ENCODE measurements at regions not wholly inside any gene's neighbourhood (a gene's known extent, or its start where the extent isn't known, plus 50 kb on each side); places are given as distances from the start of the nearest gene placed in this dataset.
"Not testable (repeated sequence)": the region's sequence is repeated elsewhere in the genome, so short reads cannot be mapped to it uniquely, and the experiment has no call there.

- H3K27ac Mint-ChIP-seq, result no peak overlapping the region
- peaks cover 14% of the 10 kb centered on the region for H3K9me3 Mint-ChIP-seq
- peaks cover 2% of the 10 kb centered on the region for H3K36me3 Mint-ChIP-seq
- no peak overlapping the region for H3K4me3 Mint-ChIP-seq
- H3K27me3 Mint-ChIP-seq, result peaks cover 19% of the 10 kb centered on the region
- H3K4me1 Mint-ChIP-seq, result no peaks in the 10 kb centered on the region
These were observed 70.8 kb downstream of the YTHDF1 start for GRCh38 chr20:63145156-63145555.

- Mint-ChIP-seq H3K4me3 (no peak overlapping the region), H3K27ac (no peak overlapping the region), H3K4me1 (no peaks in the 10 kb centered on the region), H3K36me3 (peaks cover 1% of the 10 kb centered on the region), H3K9me3 (peaks cover 8% of the 10 kb centered on the region), H3K27me3 (peaks cover 12% of the 10 kb centered on the region)
These were observed 73.0 kb downstream of the YTHDF1 start for GRCh38 chr20:63142933-63143332.

- Mint-ChIP-seq H3K36me3 (no peaks in the 10 kb centered on the region), H3K4me1 (no peaks in the 10 kb centered on the region), H3K27ac (no peak overlapping the region), H3K9me3 (no peaks in the 10 kb centered on the region), H3K27me3 (peaks cover 9% of the 10 kb centered on the region), H3K4me3 (no peak overlapping the region)
These were observed 74.4 kb downstream of the YTHDF1 start for GRCh38 chr20:63141531-63141930.

GRCh38 chr20:63140514-63141433 is 75.2 kb downstream of the YTHDF1 start:
- no peak overlapping the region for H3K4me3 Mint-ChIP-seq
- peaks cover 8% of the 10 kb centered on the region for H3K27me3 Mint-ChIP-seq
- no peaks in the 10 kb centered on the region for H3K4me1 Mint-ChIP-seq
- no peaks in the 10 kb centered on the region for H3K36me3 Mint-ChIP-seq
- no peaks in the 10 kb centered on the region for H3K9me3 Mint-ChIP-seq
- H3K27ac Mint-ChIP-seq, result no peak overlapping the region

GRCh38 chr20:63139837-63140236 is 76.1 kb downstream of the YTHDF1 start:
- no peaks in the 10 kb centered on the region for H3K4me1 Mint-ChIP-seq
- H3K27ac Mint-ChIP-seq, result no peak overlapping the region

GRCh38 chr20:63139356-63139755 is 76.6 kb downstream of the YTHDF1 start:
- Mint-ChIP-seq H3K9me3 (no peaks in the 10 kb centered on the region), H3K36me3 (no peaks in the 10 kb centered on the region), H3K27me3 (peaks cover 5% of the 10 kb centered on the region), H3K27ac (no peak overlapping the region), H3K4me1 (no peaks in the 10 kb centered on the region), H3K4me3 (no peak overlapping the region)

More at GRCh38 chr20:63139837-63140236, 76.1 kb downstream of the YTHDF1 start:
- H3K9me3 Mint-ChIP-seq, result no peaks in the 10 kb centered on the region
- no peaks in the 10 kb centered on the region for H3K36me3 Mint-ChIP-seq
- no peak overlapping the region for H3K4me3 Mint-ChIP-seq
- H3K27me3 Mint-ChIP-seq, result peaks cover 5% of the 10 kb centered on the region

GRCh38 chr20:63138855-63139341 is 77.0 kb downstream of the YTHDF1 start:
- no peak overlapping the region for H3K4me3 Mint-ChIP-seq
- no peak overlapping the region for H3K27ac Mint-ChIP-seq
- H3K27me3 Mint-ChIP-seq, result peaks cover 2% of the 10 kb centered on the region
- H3K9me3 Mint-ChIP-seq, result no peaks in the 10 kb centered on the region
- H3K4me1 Mint-ChIP-seq, result no peaks in the 10 kb centered on the region
- H3K36me3 Mint-ChIP-seq, result no peaks in the 10 kb centered on the region

- Mint-ChIP-seq H3K4me1 (no peaks in the 10 kb centered on the region), H3K9me3 (no peaks in the 10 kb centered on the region), H3K27me3 (peaks cover 2% of the 10 kb centered on the region), H3K27ac (no peak overlapping the region), H3K4me3 (no peak overlapping the region), H3K36me3 (no peaks in the 10 kb centered on the region)
These were observed 78.0 kb downstream of the YTHDF1 start for GRCh38 chr20:63137851-63138415.

- Mint-ChIP-seq H3K4me1 (no peaks in the 10 kb centered on the region), H3K36me3 (no peaks in the 10 kb centered on the region), H3K27ac (no peak overlapping the region), H3K27me3 (peaks cover 6% of the 10 kb centered on the region), H3K9me3 (no peaks in the 10 kb centered on the region), H3K4me3 (no peak overlapping the region)
These were observed 79.6 kb downstream of the YTHDF1 start for GRCh38 chr20:63136296-63136695.

- H3K36me3 Mint-ChIP-seq, result no peaks in the 10 kb centered on the region
- H3K9me3 Mint-ChIP-seq, result no peaks in the 10 kb centered on the region
- no peak overlapping the region for H3K27ac Mint-ChIP-seq
- H3K4me1 Mint-ChIP-seq, result no peaks in the 10 kb centered on the region
- H3K4me3 Mint-ChIP-seq, result no peak overlapping the region
- peaks cover 6% of the 10 kb centered on the region for H3K27me3 Mint-ChIP-seq
These were observed 80.5 kb downstream of the YTHDF1 start for GRCh38 chr20:63135411-63135810.

GRCh38 chr20:63134711-63135361 is 81.1 kb downstream of the YTHDF1 start:
- H3K36me3 Mint-ChIP-seq, result not testable (repeated sequence)

GRCh38 chr20:63134201-63134612 is 81.7 kb downstream of the YTHDF1 start:
- Mint-ChIP-seq H3K36me3 (no peaks in the 10 kb centered on the region), H3K9me3 (no peaks in the 10 kb centered on the region)

More at GRCh38 chr20:63134711-63135361, 81.1 kb downstream of the YTHDF1 start:
- not testable (repeated sequence) for H3K9me3 Mint-ChIP-seq, H3K27me3 Mint-ChIP-seq, H3K4me1 Mint-ChIP-seq, H3K4me3 Mint-ChIP-seq, H3K27ac Mint-ChIP-seq

GRCh38 chr20:63133481-63134091 is 82.3 kb downstream of the YTHDF1 start:
- H3K4me1 Mint-ChIP-seq, result no peaks in the 10 kb centered on the region
- H3K36me3 Mint-ChIP-seq, result no peaks in the 10 kb centered on the region
- H3K27me3 Mint-ChIP-seq, result peaks cover 9% of the 10 kb centered on the region
- no peak overlapping the region for H3K4me3 Mint-ChIP-seq
- H3K27ac Mint-ChIP-seq, result no peak overlapping the region
- no peaks in the 10 kb centered on the region for H3K9me3 Mint-ChIP-seq

More at GRCh38 chr20:63134201-63134612, 81.7 kb downstream of the YTHDF1 start:
- Mint-ChIP-seq H3K27me3 (peaks cover 9% of the 10 kb centered on the region), H3K4me1 (no peaks in the 10 kb centered on the region), H3K27ac (no peak overlapping the region), H3K4me3 (no peak overlapping the region)

- Mint-ChIP-seq H3K9me3 (no peaks in the 10 kb centered on the region), H3K4me3 (no peak overlapping the region), H3K27ac (no peak overlapping the region), H3K4me1 (no peaks in the 10 kb centered on the region), H3K27me3 (peaks cover 8% of the 10 kb centered on the region), H3K36me3 (no peaks in the 10 kb centered on the region)
These were observed 83.0 kb downstream of the YTHDF1 start for GRCh38 chr20:63132715-63133471.
